Breast epithelium (tissue), 4 donors: ENCODE measurements at regions not wholly inside any gene's neighbourhood (a gene's known extent, or its start where the extent isn't known, plus 50 kb on each side); places are given as distances from the start of the nearest gene placed in this dataset.
"Not testable (repeated sequence)": the region's sequence is repeated elsewhere in the genome, so short reads cannot be mapped to it uniquely, and the experiment has no call there.

Source experiments
- DNase-seq, 2 donors: peaks; one replicate each; pipeline ENCODE4 v3.0.0-alpha.2; 2019; ENCODE audit warnings: low spot score in 2 of 2
- H3K27ac ChIP-seq, 2 donors: fragments of 200-600 bp; sonication (generic) in 1 of 2; one replicate each; pipeline ENCODE4 v1.5.1; 2016 to 2019; ENCODE audit warnings: mild to moderate bottlenecking in 1 of 2
- H3K27me3 ChIP-seq, 2 donors: fragments of 200-600 bp; sonication (generic) in 1 of 2; one replicate each; pipeline versions ENCODE4 v1.5.1 to v1.6.0; 2017 to 2019; ENCODE audit warnings: control low read depth in 1 of 2, mild to moderate bottlenecking in 1 of 2
- H3K36me3 ChIP-seq: fragments of 200-600 bp; one replicate; pipeline ENCODE4 v1.5.1; 2019
- H3K4me1 ChIP-seq, 2 donors: fragments of 200-600 bp; sonication (generic); one replicate each; pipeline ENCODE4 v1.5.1; 2016 to 2019; ENCODE audit warnings: control low read depth in 1 of 2
- H3K4me3 ChIP-seq, 3 donors: fragments of 200-600 bp; sonication (generic); 1 replicate in 2 of 3; 2 replicates in 1 of 3; pipeline ENCODE4 v1.5.1; 2016 to 2019; ENCODE audit warnings: mild to moderate bottlenecking in 3 of 3, moderate library complexity in 2 of 3
- H3K9me3 ChIP-seq, 2 donors: fragments of 200-600 bp; sonication (generic) in 1 of 2; one replicate each; pipeline ENCODE4 v1.5.1; 2016 to 2019; ENCODE audit warnings: control low read depth in 1 of 2
- intact Hi-C: fragments of 100-400 bp; cut with DNase I; formaldehyde crosslinking; loops from one replicate; pipeline ENCODE4 v1.15.1; 2023; ENCODE audit warnings: low total_unique reads

- H3K36me3 ChIP-seq, H3K4me1 ChIP-seq, H3K9me3 ChIP-seq, H3K27ac ChIP-seq, H3K4me3 ChIP-seq, intact Hi-C loops, DNase-seq, H3K27me3 ChIP-seq: not testable (repeated sequence)
Measured at GRCh38 chr2:111437288-111437990, 316.7 kb downstream of the BCL2L11 start.

GRCh38 chr2:111438161-111438560, 317.4 kb downstream of the BCL2L11 start:
- H3K36me3 ChIP-seq, H3K4me1 ChIP-seq, H3K27me3 ChIP-seq, H3K27ac ChIP-seq, H3K9me3 ChIP-seq, H3K4me3 ChIP-seq, DNase-seq, intact Hi-C loops: not testable (repeated sequence)

GRCh38 chr2:111439237-111439636, 318.5 kb downstream of the BCL2L11 start:
- intact Hi-C loops, H3K27ac ChIP-seq, H3K9me3 ChIP-seq, H3K4me1 ChIP-seq, H3K36me3 ChIP-seq, DNase-seq, H3K27me3 ChIP-seq, H3K4me3 ChIP-seq: not testable (repeated sequence)

- H3K27me3 ChIP-seq, H3K9me3 ChIP-seq, H3K4me3 ChIP-seq, H3K36me3 ChIP-seq, H3K4me1 ChIP-seq, intact Hi-C loops, H3K27ac ChIP-seq, DNase-seq: not testable (repeated sequence)
Measured at GRCh38 chr2:111441614-111442013, 320.9 kb downstream of the BCL2L11 start.

- H3K36me3 ChIP-seq, intact Hi-C loops, H3K27ac ChIP-seq, DNase-seq, H3K4me3 ChIP-seq, H3K27me3 ChIP-seq, H3K9me3 ChIP-seq, H3K4me1 ChIP-seq: not testable (repeated sequence)
Measured at GRCh38 chr2:111442767-111443454, 322.2 kb downstream of the BCL2L11 start.

- H3K36me3 ChIP-seq, H3K27ac ChIP-seq, H3K9me3 ChIP-seq, H3K4me1 ChIP-seq, intact Hi-C loops, H3K4me3 ChIP-seq, H3K27me3 ChIP-seq, DNase-seq: not testable (repeated sequence)
Measured at GRCh38 chr2:111444516-111444915, 323.8 kb downstream of the BCL2L11 start.

GRCh38 chr2:111445191-111445929, 324.6 kb downstream of the BCL2L11 start:
- H3K4me1 ChIP-seq, H3K9me3 ChIP-seq, H3K4me3 ChIP-seq, H3K27me3 ChIP-seq, H3K36me3 ChIP-seq, DNase-seq, H3K27ac ChIP-seq, intact Hi-C loops: not testable (repeated sequence)

- H3K27me3 ChIP-seq, H3K36me3 ChIP-seq, H3K4me1 ChIP-seq, intact Hi-C loops, DNase-seq, H3K9me3 ChIP-seq, H3K27ac ChIP-seq, H3K4me3 ChIP-seq: not testable (repeated sequence)
Measured at GRCh38 chr2:111445941-111446340, 325.2 kb downstream of the BCL2L11 start.

- H3K4me1 ChIP-seq, DNase-seq, H3K4me3 ChIP-seq, H3K27me3 ChIP-seq, H3K9me3 ChIP-seq, H3K36me3 ChIP-seq, H3K27ac ChIP-seq, intact Hi-C loops: not testable (repeated sequence)
Measured at GRCh38 chr2:111447482-111447881, 326.8 kb downstream of the BCL2L11 start.

- H3K9me3 ChIP-seq, H3K27me3 ChIP-seq, H3K36me3 ChIP-seq, H3K4me1 ChIP-seq, DNase-seq, intact Hi-C loops, H3K27ac ChIP-seq, H3K4me3 ChIP-seq: not testable (repeated sequence)
Measured at GRCh38 chr2:111448796-111449195, 328.1 kb downstream of the BCL2L11 start.

GRCh38 chr2:111450526-111450925, 329.8 kb downstream of the BCL2L11 start:
- H3K27ac ChIP-seq, H3K4me3 ChIP-seq, H3K36me3 ChIP-seq, intact Hi-C loops, H3K27me3 ChIP-seq, H3K4me1 ChIP-seq, DNase-seq, H3K9me3 ChIP-seq: not testable (repeated sequence)

- H3K9me3 ChIP-seq, H3K4me1 ChIP-seq, DNase-seq, H3K27me3 ChIP-seq, H3K36me3 ChIP-seq, intact Hi-C loops: not testable (repeated sequence)
- peak overlapping the region in 1 of 2 donors; percentile 57 for H3K27ac ChIP-seq
- H3K4me3 ChIP-seq = peak overlapping the region in 2 of 3 donors; percentile 18 to 29
Measured at GRCh38 chr2:111451692-111452199, 331.0 kb downstream of the BCL2L11 start.

- H3K9me3 ChIP-seq, H3K27me3 ChIP-seq, DNase-seq, intact Hi-C loops, H3K36me3 ChIP-seq, H3K4me1 ChIP-seq: not testable (repeated sequence)
- peak overlapping the region in 2 of 3 donors; percentile 18 to 29 for H3K4me3 ChIP-seq
- peak overlapping the region in 1 of 2 donors; percentile 57 for H3K27ac ChIP-seq
Measured at GRCh38 chr2:111452208-111452607, 331.5 kb downstream of the BCL2L11 start.
